ENCODE measurements at regions not wholly inside any gene's neighbourhood (a gene's known extent, or its start where the extent isn't known, plus 50 kb on each side); places are given as distances from the start of the nearest gene placed in this dataset.

- TF ChIP-seq CTCF (IDR thresholded peaks at IDR 0.05; ENCODE audit: insufficient read depth, low read length) (no peak), GABPA (IDR thresholded peaks at IDR 0.05; ENCODE audit: low read depth) (no peak), POLR2AphosphoS5 (IDR thresholded peaks at IDR 0.05; ENCODE audit: low read depth) (no peak), SPI1 (IDR thresholded peaks at IDR 0.05; ENCODE audit: borderline replicate concordance, low read depth) (no peak)
- TF ChIP-seq, protein P1, sequence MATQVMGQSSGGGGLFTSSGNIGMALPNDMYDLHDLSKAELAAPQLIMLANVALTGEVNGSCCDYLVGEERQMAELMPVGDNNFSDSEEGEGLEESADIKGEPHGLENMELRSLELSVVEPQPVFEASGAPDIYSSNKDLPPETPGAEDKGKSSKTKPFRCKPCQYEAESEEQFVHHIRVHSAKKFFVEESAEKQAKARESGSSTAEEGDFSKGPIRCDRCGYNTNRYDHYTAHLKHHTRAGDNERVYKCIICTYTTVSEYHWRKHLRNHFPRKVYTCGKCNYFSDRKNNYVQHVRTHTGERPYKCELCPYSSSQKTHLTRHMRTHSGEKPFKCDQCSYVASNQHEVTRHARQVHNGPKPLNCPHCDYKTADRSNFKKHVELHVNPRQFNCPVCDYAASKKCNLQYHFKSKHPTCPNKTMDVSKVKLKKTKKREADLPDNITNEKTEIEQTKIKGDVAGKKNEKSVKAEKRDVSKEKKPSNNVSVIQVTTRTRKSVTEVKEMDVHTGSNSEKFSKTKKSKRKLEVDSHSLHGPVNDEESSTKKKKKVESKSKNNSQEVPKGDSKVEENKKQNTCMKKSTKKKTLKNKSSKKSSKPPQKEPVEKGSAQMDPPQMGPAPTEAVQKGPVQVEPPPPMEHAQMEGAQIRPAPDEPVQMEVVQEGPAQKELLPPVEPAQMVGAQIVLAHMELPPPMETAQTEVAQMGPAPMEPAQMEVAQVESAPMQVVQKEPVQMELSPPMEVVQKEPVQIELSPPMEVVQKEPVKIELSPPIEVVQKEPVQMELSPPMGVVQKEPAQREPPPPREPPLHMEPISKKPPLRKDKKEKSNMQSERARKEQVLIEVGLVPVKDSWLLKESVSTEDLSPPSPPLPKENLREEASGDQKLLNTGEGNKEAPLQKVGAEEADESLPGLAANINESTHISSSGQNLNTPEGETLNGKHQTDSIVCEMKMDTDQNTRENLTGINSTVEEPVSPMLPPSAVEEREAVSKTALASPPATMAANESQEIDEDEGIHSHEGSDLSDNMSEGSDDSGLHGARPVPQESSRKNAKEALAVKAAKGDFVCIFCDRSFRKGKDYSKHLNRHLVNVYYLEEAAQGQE (IDR thresholded peaks at IDR 0.05; ENCODE audit: insufficient replicate concordance, low read depth) = no peak
Observed at GRCh38 chrX:113726009-113726408, 857.9 kb upstream of the HTR2C start.
